ENCODE measurements at regions not wholly inside any gene's neighbourhood (a gene's known extent, or its start where the extent isn't known, plus 50 kb on each side); places are given as distances from the start of the nearest gene placed in this dataset.

GRCh38 chr2:62284471-62284870 is 88.6 kb downstream of the B3GNT2 start:
- Histone ChIP-seq H3K4me3 (no peak overlapping the region), H2AFZ (ENCODE audit: low read depth, low read length) (no peak overlapping the region), H3K4me1 (replicated peaks in 1 of 2; ENCODE audit: control insufficient read depth in 2 of 2, insufficient read depth in 2 of 2, low read length in 2 of 2) (peaks cover 22% of the 10 kb centered on the region in 2 experiments), H3K79me2 (ENCODE audit: control insufficient read depth, insufficient read depth, low read length) (no peaks in the 10 kb centered on the region), H3K27ac (ENCODE audit: extremely low read depth, low read depth, low read length) (no peak overlapping the region), H3K9me3 (replicated peaks; ENCODE audit: control insufficient read depth, insufficient read depth, low read depth, low read length) (peaks cover 9% of the 10 kb centered on the region), H4K20me1 (replicated peaks; ENCODE audit: control insufficient read depth, insufficient read depth, low read length) (no peaks in the 10 kb centered on the region), H3K36me3 (ENCODE audit: control insufficient read depth, insufficient read depth, low read length) (no peaks in the 10 kb centered on the region), H3K27me3 (ENCODE audit: control insufficient read depth in 2 of 2, insufficient read depth in 2 of 2, low read length in 2 of 2) (no peaks in the 10 kb centered on the region), H3K4me2 (ENCODE audit: insufficient read depth, low read length) (no peak overlapping the region), H3K9me1 (ENCODE audit: control insufficient read depth, insufficient read depth, low read length) (no peaks in the 10 kb centered on the region), H3K9ac (ENCODE audit: insufficient read depth in 1 of 2, low read depth in 2 of 2, low read length in 2 of 2) (no peak overlapping the region)
- in situ Hi-C loops (cut with MboI), result no loop called here
- intact Hi-C loops (cut with micrococcal nuclease), result no loop called here
- BruUV-seq (replicated peaks), result no TSS peak
- ATAC-seq (no peak), DNase-seq (ENCODE audit: extremely low read depth in 1 of 4, low spot score in 3 of 4) (no peak), FAIRE-seq (no peak)
- ChIA-PET POLR2A (no interaction called here), CTCF (ENCODE audit: low intra/inter-chr PET ratio) (interaction anchor here (0.6 kb wide), 1 partner anchor 130 kb away, joined by 4 read pairs; no protein-coding TSS in a partner anchor)
- WGBS (ENCODE audit: insufficient coverage, low coverage, missing lambda C conversion rate), result 94% methylated on average over 1 of the region's 2 CpGs
- TF ChIP-seq ZNF232 (CRISPR knock-in tag; IDR thresholded peaks at IDR 0.05) (no peak), SRSF9 (IDR thresholded peaks at IDR 0.05; ENCODE audit: borderline replicate concordance, low read depth, low read length) (no peak), BACH1 (tag; IDR thresholded peaks at IDR 0.05) (no peak), KDM5B (IDR thresholded peaks at IDR 0.05; ENCODE audit: insufficient replicate concordance, low read depth, low read length) (no peak), YBX1 (IDR thresholded peaks at IDR 0.05) (no peak), KDM4B (IDR thresholded peaks at IDR 0.05; ENCODE audit: borderline replicate concordance in 2 of 2, low read depth in 1 of 2) (no peak), FOXM1 (IDR thresholded peaks at IDR 0.05; ENCODE audit: low read depth) (no peak), FOXM1 (CRISPR knock-in tag; IDR thresholded peaks at IDR 0.05; ENCODE audit: low read depth) (no peak), MBD2 (IDR thresholded peaks at IDR 0.05; ENCODE audit: borderline replicate concordance, low read depth) (no peak), MED1 (CRISPR knock-in tag; IDR thresholded peaks at IDR 0.05; ENCODE audit: borderline replicate concordance) (no peak), MTA2 (IDR thresholded peaks at IDR 0.05; ENCODE audit: low read depth) (no peak)
- TF ChIP-seq, protein P1, sequence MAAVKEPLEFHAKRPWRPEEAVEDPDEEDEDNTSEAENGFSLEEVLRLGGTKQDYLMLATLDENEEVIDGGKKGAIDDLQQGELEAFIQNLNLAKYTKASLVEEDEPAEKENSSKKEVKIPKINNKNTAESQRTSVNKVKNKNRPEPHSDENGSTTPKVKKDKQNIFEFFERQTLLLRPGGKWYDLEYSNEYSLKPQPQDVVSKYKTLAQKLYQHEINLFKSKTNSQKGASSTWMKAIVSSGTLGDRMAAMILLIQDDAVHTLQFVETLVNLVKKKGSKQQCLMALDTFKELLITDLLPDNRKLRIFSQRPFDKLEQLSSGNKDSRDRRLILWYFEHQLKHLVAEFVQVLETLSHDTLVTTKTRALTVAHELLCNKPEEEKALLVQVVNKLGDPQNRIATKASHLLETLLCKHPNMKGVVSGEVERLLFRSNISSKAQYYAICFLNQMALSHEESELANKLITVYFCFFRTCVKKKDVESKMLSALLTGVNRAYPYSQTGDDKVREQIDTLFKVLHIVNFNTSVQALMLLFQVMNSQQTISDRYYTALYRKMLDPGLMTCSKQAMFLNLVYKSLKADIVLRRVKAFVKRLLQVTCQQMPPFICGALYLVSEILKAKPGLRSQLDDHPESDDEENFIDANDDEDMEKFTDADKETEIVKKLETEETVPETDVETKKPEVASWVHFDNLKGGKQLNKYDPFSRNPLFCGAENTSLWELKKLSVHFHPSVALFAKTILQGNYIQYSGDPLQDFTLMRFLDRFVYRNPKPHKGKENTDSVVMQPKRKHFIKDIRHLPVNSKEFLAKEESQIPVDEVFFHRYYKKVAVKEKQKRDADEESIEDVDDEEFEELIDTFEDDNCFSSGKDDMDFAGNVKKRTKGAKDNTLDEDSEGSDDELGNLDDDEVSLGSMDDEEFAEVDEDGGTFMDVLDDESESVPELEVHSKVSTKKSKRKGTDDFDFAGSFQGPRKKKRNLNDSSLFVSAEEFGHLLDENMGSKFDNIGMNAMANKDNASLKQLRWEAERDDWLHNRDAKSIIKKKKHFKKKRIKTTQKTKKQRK (IDR thresholded peaks at IDR 0.05; ENCODE audit: borderline replicate concordance, low read depth, low read length), result no peak
- TF ChIP-seq, protein P2, sequence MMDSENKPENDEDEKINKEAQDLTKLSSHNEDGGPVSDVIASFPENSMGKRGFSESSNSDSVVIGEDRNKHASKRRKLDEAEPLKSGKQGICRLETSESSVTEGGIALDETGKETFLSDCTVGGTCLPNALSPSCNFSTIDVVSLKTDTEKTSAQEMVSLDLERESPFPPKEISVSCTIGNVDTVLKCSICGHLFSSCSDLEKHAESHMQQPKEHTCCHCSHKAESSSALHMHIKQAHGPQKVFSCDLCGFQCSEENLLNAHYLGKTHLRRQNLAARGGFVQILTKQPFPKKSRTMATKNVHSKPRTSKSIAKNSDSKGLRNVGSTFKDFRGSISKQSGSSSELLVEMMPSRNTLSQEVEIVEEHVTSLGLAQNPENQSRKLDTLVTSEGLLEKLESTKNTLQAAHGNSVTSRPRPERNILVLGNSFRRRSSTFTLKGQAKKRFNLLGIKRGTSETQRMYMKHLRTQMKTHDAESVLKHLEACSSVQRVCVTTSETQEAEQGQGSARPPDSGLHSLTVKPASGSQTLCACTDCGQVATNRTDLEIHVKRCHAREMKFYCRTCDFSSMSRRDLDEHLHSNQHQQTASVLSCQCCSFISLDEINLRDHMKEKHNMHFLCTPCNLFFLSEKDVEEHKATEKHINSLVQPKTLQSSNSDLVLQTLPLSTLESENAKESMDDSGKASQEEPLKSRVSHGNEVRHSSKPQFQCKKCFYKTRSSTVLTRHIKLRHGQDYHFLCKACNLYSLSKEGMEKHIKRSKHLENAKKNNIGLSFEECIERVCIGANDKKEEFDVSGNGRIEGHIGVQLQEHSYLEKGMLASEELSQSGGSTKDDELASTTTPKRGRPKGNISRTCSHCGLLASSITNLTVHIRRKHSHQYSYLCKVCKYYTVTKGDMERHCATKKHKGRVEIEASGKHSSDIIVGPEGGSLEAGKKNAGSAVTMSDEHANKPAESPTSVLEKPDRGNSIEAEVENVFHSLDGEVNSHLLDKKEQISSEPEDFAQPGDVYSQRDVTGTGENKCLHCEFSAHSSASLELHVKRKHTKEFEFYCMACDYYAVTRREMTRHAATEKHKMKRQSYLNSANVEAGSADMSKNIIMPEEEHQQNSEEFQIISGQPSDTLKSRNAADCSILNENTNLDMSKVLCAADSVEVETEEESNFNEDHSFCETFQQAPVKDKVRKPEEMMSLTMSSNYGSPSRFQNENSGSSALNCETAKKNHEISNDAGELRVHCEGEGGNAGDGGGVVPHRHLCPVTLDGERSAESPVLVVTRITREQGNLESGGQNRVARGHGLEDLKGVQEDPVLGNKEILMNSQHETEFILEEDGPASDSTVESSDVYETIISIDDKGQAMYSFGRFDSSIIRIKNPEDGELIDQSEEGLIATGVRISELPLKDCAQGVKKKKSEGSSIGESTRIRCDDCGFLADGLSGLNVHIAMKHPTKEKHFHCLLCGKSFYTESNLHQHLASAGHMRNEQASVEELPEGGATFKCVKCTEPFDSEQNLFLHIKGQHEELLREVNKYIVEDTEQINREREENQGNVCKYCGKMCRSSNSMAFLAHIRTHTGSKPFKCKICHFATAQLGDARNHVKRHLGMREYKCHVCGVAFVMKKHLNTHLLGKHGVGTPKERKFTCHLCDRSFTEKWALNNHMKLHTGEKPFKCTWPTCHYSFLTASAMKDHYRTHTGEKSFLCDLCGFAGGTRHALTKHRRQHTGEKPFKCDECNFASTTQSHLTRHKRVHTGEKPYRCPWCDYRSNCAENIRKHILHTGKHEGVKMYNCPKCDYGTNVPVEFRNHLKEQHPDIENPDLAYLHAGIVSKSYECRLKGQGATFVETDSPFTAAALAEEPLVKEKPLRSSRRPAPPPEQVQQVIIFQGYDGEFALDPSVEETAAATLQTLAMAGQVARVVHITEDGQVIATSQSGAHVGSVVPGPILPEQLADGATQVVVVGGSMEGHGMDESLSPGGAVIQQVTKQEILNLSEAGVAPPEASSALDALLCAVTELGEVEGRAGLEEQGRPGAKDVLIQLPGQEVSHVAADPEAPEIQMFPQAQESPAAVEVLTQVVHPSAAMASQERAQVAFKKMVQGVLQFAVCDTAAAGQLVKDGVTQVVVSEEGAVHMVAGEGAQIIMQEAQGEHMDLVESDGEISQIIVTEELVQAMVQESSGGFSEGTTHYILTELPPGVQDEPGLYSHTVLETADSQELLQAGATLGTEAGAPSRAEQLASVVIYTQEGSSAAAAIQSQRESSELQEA (IDR thresholded peaks at IDR 0.05; ENCODE audit: low read depth), result no peak
